GM13976 (cell line): ENCODE measurements at regions not wholly inside any gene's neighbourhood (a gene's known extent, or its start where the extent isn't known, plus 50 kb on each side); places are given as distances from the start of the nearest gene placed in this dataset.

Experiments
- DNase-seq: peaks from one replicate; pipeline ENCODE4 v3.0.0; 2012; ENCODE audit warnings: low spot score
- CTCF ChIP-seq: IDR thresholded peaks from 2 replicates; pipeline ENCODE4 v1.5.1; 2012; ENCODE audit warnings: borderline replicate concordance, mild to moderate bottlenecking; ENCODE audit not compliant: insufficient read depth; ENCODE audit errors: extremely low read depth, missing control alignments, control extremely low read depth
- in situ Hi-C: fragments of 300-500 bp; cut with MboI; formaldehyde crosslinking; loops from one replicate; pipeline ENCODE4 v1.12.0; 2022; ENCODE audit warnings: low sequenced_read_pairs, mixed read lengths, inconsistent platforms; ENCODE audit not compliant: unreplicated experiment

- DNase-seq = no peak
- no peak for TF ChIP-seq CTCF
- in situ Hi-C loops = no loop called here
Observed at GRCh38 chr4:27276307-27277073, 415.8 kb downstream of the STIM2 start.

- TF ChIP-seq CTCF = no peak
- DNase-seq = no peak
- in situ Hi-C loops = no loop called here
Observed at GRCh38 chr4:27278615-27279375, 418.2 kb downstream of the STIM2 start.

- no peak for TF ChIP-seq CTCF
- DNase-seq = no peak
- in situ Hi-C loops = no loop called here
Observed at GRCh38 chr4:27288496-27288895, 427.9 kb downstream of the STIM2 start.

GRCh38 chr4:27289704-27290103, 429.1 kb downstream of the STIM2 start:
- DNase-seq = no peak
- no peak for TF ChIP-seq CTCF
- in situ Hi-C loops = no loop called here

GRCh38 chr4:27293831-27294230, 433.2 kb downstream of the STIM2 start:
- no peak for TF ChIP-seq CTCF
- no peak for DNase-seq
- in situ Hi-C loops = no loop called here

- TF ChIP-seq CTCF = no peak
- DNase-seq = no peak
- in situ Hi-C loops = no loop called here
Observed at GRCh38 chr4:27304751-27305150, 444.1 kb downstream of the STIM2 start.
